ENCODE measurements at regions not wholly inside any gene's neighbourhood (a gene's known extent, or its start where the extent isn't known, plus 50 kb on each side); places are given as distances from the start of the nearest gene placed in this dataset.

GRCh38 chr12:126907900-126908764 lies 1358.8 kb upstream of the TMEM132C start:
- TF ChIP-seq POLR2A (IDR thresholded peaks at IDR 0.05) (no peak), CTCF (IDR thresholded peaks at IDR 0.05) (no peak)
- H3K4me3 ChIP-seq, result no peak overlapping the region
- no peaks in the 10 kb centered on the region for H3K4me1 ChIP-seq
- 62 to 70% methylated on average over 5 to 6 of the region's 6 CpGs for WGBS, 2 donors
- H3K27me3 ChIP-seq, result peaks cover 0 to 3% (median 0%) of the 10 kb centered on the region in 4 donors
- no peaks in the 10 kb centered on the region for H3K9me3 ChIP-seq
- intact Hi-C loops (cut with DNase I), result no loop called here
- H3K27ac ChIP-seq, result no peak overlapping the region
- no peaks in the 10 kb centered on the region for H3K36me3 ChIP-seq
- no peak for DNase-seq

- intact Hi-C loops (cut with DNase I), result no loop called here
- H3K27me3 ChIP-seq, result peaks cover 0 to 3% (median 0%) of the 10 kb centered on the region in 4 donors
- DNase-seq, result no peak
- H3K36me3 ChIP-seq, result no peaks in the 10 kb centered on the region
- TF ChIP-seq POLR2A (IDR thresholded peaks at IDR 0.05), result no peak
- TF ChIP-seq CTCF (IDR thresholded peaks at IDR 0.05), result no peak
- H3K27ac ChIP-seq, result no peak overlapping the region
- no peak overlapping the region for H3K4me3 ChIP-seq
- WGBS, 2 donors, result 71 to 77% methylated on average over 3 of the region's 3 CpGs
- no peaks in the 10 kb centered on the region for H3K9me3 ChIP-seq
- no peaks in the 10 kb centered on the region for H3K4me1 ChIP-seq
Observed at GRCh38 chr12:126908765-126909142, 1358.2 kb upstream of the TMEM132C start.

DNA sequence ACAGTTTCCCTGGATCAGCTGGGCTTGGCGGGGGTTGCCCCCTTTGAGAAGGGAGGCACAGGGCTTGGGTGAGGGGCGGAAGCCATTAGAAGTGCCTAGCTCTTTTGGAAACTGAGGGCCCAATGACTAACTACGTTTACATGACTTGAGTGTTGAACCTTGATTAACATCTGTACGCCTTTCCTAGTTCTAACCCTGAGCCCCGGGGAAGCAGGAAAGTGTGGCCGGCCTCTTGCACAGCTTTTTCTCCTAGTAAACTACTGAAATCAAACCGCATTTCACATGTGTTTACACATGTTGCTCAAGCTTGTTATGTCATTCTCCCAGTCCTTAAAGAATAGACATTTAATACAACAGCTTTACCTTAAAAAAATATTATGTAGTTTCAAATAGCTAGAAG lies 1356.4 kb upstream of the TMEM132C start:
- Histone ChIP-seq H3K27ac (no peak overlapping the region), H3K9me3 (no peaks in the 10 kb centered on the region), H3K36me3 (no peaks in the 10 kb centered on the region), H3K4me1 (no peaks in the 10 kb centered on the region), H3K4me3 (no peak overlapping the region), H3K27me3 (no peaks in the 10 kb centered on the region)
- TF ChIP-seq CTCF (IDR thresholded peaks at IDR 0.05) (no peak), POLR2A (IDR thresholded peaks at IDR 0.05) (no peak)
- 57 to 61% methylated on average over 7 of the region's 7 CpGs for WGBS, 2 donors
- DNase-seq, result no peak
- intact Hi-C loops (cut with DNase I), result no loop called here

- Histone ChIP-seq H3K27ac (no peak overlapping the region), H3K4me1 (no peaks in the 10 kb centered on the region), H3K9me3 (no peaks in the 10 kb centered on the region), H3K4me3 (no peak overlapping the region), H3K27me3 (no peaks in the 10 kb centered on the region), H3K36me3 (no peaks in the 10 kb centered on the region)
- WGBS, 2 donors, result 87% methylated on average over 6 of the region's 6 CpGs
- DNase-seq, result no peak
- intact Hi-C loops (cut with DNase I), result no loop called here
- no peak for TF ChIP-seq POLR2A (IDR thresholded peaks at IDR 0.05)
- no peak for TF ChIP-seq CTCF (IDR thresholded peaks at IDR 0.05)
Observed at GRCh38 chr12:126912111-126912510, 1354.9 kb upstream of the TMEM132C start.

- Histone ChIP-seq H3K27me3 (no peaks in the 10 kb centered on the region), H3K4me3 (no peak overlapping the region), H3K4me1 (no peaks in the 10 kb centered on the region), H3K27ac (no peak overlapping the region), H3K9me3 (no peaks in the 10 kb centered on the region), H3K36me3 (no peaks in the 10 kb centered on the region)
- 40 to 53% methylated on average over 5 of the region's 5 CpGs for WGBS, 2 donors
- no peak for TF ChIP-seq CTCF (IDR thresholded peaks at IDR 0.05)
- TF ChIP-seq POLR2A (IDR thresholded peaks at IDR 0.05), result no peak
- no peak for DNase-seq
- intact Hi-C loops (cut with DNase I), result no loop called here
Observed at GRCh38 chr12:126914170-126914793, 1352.7 kb upstream of the TMEM132C start.
